Putamen (tissue), 1 donor: ENCODE measurements at regions not wholly inside any gene's neighbourhood (a gene's known extent, or its start where the extent isn't known, plus 50 kb on each side); places are given as distances from the start of the nearest gene placed in this dataset.
A peak's percentile ranks its signal among the peaks of the same experiment; 100 is the strongest.

Source experiments
- DNase-seq: peaks from one replicate; pipeline ENCODE4 v3.0.0-alpha.2; 2016; ENCODE audit warnings: low spot score

GRCh38 chr2:43105586-43106558 lies 120.5 kb downstream of the ZFP36L2 start:
- DNase-seq = peak; percentile 47

- no peak for DNase-seq
These were observed 121.6 kb downstream of the ZFP36L2 start for GRCh38 chr2:43104763-43105162.

- DNase-seq = no peak
These were observed 122.3 kb downstream of the ZFP36L2 start for GRCh38 chr2:43104106-43104505.

GRCh38 chr2:43103093-43103404 lies 123.4 kb downstream of the ZFP36L2 start:
- DNase-seq = no peak

- DNase-seq = no peak
These were observed 123.9 kb downstream of the ZFP36L2 start for GRCh38 chr2:43102366-43103092.

GRCh38 chr2:43101751-43102150 lies 124.7 kb downstream of the ZFP36L2 start:
- no peak for DNase-seq

GRCh38 chr2:43100883-43101662 lies 125.3 kb downstream of the ZFP36L2 start:
- DNase-seq = peak; percentile 98

- no peak for DNase-seq
These were observed 126.0 kb downstream of the ZFP36L2 start for GRCh38 chr2:43100362-43100882.

- DNase-seq = no peak
These were observed 126.6 kb downstream of the ZFP36L2 start for GRCh38 chr2:43099797-43100196.

- no peak for DNase-seq
These were observed 127.9 kb downstream of the ZFP36L2 start for GRCh38 chr2:43098539-43098938.

GRCh38 chr2:43097644-43098408 lies 128.6 kb downstream of the ZFP36L2 start:
- no peak for DNase-seq

GRCh38 chr2:43095533-43096295 lies 130.7 kb downstream of the ZFP36L2 start:
- DNase-seq = no peak

GRCh38 chr2:43092520-43093179 lies 133.8 kb downstream of the ZFP36L2 start:
- no peak for DNase-seq

GRCh38 chr2:43090317-43090716 lies 136.1 kb downstream of the ZFP36L2 start:
- DNase-seq = no peak

- DNase-seq = no peak
These were observed 138.0 kb downstream of the ZFP36L2 start for GRCh38 chr2:43088143-43089073.

GRCh38 chr2:43087413-43087812 lies 139.0 kb downstream of the ZFP36L2 start:
- no peak for DNase-seq

GRCh38 chr2:43086451-43087221 lies 139.8 kb downstream of the ZFP36L2 start:
- no peak for DNase-seq

- DNase-seq = no peak
These were observed 140.5 kb downstream of the ZFP36L2 start for GRCh38 chr2:43085929-43086328.
